HG02798 (cell line): ENCODE measurements at regions not wholly inside any gene's neighbourhood (a gene's known extent, or its start where the extent isn't known, plus 50 kb on each side); places are given as distances from the start of the nearest gene placed in this dataset.

Experiments
- ATAC-seq: cut with Tn5 transposase; IDR thresholded peaks from one replicate; pipeline ENCODE4 v1.9.1; 2021; ENCODE audit warnings: mild to moderate bottlenecking; ENCODE audit not compliant: unreplicated experiment, poor library complexity

DNA sequence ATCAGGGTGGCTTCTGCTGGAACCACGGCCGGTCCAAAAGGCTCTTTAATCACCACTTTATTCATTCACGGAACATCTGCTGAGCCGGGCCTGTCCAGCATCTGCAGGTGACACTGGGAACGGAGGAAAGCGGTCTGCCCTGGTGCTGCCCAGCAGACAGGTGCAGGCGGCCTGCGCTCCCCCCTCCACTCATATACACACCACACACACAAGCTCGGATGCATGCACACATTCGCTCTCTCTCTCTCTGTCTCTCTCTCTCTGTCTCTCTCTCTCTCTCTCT, 736.9 kb downstream of the BRD1 start:
- no peak for ATAC-seq

DNA sequence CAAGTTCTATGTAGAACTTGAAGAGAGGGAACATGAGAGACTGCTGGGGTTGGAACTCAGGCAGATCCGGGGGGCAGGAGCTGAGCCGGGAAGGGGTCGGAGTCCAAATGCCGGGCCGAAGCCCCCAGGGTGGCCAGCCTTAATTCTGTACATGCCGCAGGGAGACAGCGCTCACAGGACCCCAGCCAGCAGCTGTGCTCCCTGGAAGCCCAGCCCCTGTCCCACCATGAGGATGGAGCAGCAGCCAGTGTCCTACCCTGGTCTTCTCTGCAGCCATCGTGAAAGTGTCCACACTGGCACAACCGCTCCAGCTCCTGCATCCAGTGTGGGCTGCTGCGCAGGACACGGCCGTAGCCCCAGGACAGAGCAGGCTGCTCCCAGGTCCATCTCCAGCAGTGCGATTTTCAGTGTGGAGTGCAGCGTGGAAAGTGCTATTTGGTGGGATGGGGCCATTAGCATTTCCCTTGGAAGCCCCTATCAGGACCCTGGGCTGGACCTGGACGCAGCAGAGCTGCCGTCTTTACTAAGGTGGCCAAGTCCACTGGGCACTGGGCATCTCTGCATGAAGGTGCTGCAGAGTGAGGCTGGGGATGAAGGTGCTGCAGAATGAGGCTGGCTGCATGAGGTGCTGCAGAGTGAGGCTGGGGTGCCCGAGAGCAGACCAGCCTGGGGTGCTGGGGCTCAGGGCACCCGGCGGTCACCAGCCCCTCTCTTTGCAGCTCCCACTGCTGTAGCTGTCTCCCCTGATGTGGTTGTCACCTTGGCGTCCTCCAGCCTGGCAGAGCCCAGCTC, 737.4 kb downstream of the BRD1 start:
- no peak for ATAC-seq

DNA sequence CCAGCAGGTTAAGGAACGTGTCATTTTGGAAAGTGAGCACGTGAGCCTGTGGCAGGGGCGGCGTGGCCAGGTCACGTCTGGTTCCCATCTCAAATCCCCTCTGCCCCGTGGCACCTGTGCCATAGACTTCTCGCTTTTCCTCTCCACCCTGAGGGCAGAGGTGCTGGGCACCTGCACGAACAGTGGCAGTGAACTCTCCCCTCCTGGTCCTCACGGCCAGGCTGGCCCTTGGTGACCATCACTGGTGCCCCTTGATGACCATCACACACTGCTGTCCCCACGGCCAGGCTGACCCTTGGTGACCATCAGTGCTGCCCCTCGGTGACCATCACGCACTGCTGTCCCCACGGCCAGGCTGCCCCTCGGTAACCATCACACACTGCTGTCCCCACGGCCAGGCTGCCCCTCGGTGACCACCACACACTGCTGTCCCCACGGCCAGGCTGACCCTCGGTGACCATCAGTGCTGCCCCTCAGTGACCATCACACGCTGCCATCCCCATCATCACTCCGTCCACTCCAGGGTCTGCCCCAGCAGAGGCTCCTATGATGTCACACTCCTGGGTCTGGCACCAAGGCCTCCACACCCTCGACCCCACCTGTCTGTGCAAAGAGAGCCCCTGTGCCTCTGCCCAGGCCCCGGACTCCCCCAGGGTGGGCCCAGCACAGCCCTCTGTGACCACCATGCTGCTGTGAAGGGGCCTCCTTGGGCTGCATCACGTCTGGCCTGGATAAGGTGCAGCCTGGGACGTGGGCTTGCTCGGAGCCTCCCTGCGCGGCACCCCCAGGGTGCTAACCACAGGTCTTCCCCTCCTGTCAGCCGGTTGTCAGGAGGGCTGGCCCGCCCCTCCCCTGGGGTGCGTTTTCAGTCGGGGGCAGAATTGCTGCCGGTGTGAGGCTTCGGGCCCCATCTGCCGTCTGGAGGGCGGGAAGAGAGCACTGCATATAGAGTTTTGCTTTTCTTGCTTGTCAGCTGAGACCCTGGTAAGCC, 738.6 kb downstream of the BRD1 start:
- no peak for ATAC-seq

DNA sequence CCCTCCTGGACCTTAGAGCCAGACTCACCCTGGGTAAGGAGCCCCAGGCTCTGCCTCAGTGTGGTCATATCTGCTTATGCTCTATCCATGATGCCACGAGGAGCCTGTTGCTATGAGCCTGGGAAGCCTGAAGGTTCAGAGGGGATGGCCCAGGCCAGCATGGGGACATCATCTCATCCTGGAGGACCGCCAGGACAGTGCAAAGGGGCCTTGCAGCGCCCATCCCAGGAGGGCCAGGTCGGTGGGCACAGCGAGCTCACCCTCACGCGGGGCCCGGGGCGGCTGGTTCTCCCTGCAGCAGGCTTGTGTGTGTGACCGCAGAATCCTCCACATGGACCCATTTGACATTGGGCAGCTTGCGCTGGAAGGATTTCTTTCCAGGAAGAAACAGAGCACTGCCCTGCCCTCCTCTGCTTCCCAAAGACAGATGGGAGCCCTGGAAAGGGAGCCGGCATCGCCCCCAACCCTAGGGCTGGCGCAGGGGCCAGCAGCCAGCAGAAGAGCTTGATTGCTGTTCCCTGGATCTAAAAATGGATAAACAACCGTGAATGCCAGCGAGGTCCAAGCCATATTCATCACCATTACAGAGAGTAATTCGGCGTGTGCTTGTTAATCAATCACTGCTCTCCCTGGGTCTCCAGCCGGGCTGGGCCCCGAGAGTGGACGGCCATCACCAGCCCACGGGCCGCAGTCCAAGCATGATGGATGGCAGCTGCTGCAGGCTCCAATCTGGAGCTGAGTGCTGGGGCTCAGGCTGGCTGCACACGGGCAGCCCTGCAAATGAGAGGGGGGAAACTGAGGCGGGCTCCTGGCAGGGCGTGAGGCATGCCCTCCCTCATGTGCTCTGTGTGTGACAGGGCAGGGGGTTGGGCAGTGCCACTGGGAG, 739.7 kb downstream of the BRD1 start:
- ATAC-seq, result no peak

DNA sequence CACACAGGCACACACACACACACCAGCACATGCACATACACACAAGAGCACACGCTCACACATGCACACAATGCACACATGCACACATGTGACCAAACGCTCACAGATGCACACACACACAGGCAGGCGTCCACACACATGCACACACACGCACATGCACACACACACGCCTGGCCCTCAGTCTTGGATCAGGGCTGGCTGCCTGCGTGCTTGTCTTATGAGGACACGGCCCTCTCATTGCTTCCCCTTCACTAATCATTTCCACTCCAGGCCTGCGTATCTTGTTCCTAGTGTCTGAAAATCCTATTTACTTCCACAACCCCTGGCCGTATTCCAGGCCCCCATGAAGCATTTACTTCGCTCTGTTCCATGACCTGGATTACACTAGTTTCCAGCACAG, 740.5 kb downstream of the BRD1 start:
- no peak for ATAC-seq

DNA sequence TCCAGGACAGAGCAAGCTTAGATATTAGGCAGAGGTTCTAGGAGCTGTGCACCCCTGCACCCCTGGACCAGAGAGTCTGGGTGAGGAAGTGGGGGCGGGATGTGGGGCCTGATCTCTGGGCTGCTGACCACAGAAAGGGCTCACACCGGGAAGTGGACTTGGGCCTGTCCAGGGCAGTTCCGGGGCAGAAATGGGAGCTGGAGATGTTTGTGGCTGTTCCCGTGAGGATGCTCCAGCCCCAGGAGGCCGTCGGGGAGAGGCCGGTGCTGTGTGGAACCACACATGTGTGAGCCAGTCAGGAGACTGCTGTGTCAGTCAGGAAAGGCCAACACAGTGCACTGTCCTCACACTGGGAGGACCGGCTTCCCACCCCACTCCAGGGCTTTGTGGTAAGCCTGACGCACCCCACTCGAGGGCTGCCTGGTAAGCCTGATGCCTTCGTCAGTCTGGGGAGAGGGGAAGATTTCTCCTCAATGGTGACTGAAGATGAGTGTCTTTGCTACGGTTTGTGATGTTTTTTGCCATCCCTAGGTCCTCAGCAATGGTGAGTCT, 741.0 kb downstream of the BRD1 start:
- no peak for ATAC-seq

DNA sequence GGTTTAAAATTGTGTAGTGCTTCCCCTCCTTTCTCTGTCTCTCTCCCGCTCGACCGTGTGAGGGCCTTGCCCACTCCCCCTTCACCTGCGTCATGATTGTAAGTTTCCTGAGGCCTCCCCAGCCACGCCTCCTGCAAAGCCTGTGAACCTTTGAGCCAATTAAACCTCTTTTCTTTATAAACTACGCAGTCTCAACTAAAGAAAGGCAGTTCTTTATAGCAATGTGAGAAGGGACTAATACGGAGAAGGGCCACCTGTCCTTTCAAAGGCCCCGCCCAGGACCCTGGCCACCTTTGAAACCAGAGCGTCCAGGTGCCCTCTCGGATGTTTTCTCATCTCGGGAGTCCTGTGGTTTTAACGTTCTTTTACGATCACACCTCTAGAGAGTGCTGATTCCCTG, 741.5 kb downstream of the BRD1 start:
- ATAC-seq, result no peak

DNA sequence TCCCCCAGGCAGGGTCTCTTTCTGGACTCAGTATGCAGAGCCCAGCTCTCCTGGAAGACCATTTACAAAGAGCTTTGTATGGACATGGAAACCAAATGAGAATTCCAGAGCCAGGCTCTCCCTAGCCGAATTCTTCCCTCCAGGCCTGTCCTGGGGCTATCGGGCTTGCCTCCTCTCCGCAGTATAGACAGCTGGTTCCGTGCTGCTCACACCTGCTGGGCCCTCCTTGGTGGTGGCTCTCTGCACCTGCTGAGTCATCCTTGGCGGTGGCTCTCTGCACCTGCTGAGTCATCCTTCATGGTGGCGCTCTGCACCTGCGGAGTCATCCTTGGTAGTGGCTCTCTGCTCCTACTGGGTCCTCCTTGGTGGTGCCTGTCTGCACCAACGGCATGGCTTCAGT, 743.5 kb downstream of the BRD1 start:
- ATAC-seq, result no peak

DNA sequence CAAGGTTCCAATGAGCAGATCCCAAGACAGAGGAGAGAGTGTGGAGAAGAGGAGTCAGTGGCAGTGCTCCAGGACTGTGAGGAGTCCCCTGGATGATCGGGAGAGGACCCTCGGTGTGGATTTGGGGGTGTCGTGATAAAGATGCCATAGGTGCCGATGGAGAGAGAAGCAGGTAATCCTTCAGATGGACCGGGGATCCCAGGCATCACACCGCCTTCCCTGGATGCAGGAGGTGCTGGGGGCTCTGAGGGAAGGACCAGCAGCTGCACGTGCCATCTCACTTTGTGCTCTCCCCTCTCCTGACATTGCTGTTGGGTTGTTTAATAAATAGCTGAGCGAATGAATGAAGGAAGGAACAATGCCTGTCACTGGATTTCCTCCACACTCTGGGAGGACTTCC, 744.1 kb downstream of the BRD1 start:
- ATAC-seq, result no peak

DNA sequence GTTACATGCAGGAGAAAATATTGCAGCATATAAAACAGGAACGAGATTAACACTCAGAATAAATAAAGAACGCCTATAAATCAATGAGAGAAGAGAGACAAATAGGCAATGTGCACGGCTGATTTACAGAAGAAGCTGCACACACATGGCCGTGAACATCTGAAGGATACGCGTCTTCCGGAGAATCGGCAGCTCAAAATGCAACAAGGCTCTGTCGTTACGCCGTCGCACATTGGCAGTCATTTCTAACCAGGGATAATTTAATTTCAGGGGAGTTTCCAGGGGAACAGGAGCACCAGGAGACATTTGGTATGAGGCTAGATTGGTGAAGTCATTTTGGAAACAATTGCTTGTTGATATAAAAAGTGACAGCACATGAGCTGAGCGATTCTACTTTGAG, 745.2 kb downstream of the BRD1 start:
- no peak for ATAC-seq

DNA sequence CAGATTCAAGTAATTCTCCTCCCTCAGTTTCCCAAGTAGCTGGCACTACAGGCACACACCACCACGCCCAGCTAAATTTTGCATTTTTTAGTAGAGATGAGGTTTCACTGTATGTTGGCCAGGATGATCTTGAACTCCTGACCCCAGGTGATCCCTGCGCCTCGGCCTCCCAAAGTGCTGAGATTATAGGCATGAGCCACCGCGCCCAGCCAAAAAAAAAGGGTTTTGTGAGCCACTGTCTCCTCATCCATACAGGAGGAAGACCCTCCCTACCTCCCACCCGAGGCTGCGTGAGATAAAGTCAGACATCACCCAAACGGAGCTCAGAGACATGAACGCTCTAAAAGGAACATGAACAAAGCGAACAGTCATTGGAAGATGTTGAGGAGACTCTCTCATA, 745.7 kb downstream of the BRD1 start:
- ATAC-seq, result no peak

DNA sequence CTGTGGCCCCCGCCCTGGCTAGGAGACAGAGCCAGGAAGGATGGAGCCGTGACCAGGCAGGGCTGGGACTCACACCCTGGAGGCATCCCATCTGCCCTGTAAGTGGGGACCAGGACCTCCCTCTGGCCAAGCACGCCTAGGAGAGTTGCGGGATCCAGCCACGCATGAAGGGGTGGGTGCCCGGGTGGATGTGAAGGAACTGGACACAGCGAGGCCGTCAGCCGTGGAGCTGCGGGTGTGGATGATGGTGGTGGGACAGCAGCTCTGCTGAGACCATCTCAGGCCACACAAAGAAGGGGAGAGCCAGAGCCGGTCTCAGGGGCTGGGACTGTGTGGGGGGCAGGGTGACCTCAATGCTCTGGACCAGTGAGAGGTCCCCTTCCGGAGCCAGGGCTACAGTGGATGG, 746.4 kb downstream of the BRD1 start:
- ATAC-seq, result no peak

DNA sequence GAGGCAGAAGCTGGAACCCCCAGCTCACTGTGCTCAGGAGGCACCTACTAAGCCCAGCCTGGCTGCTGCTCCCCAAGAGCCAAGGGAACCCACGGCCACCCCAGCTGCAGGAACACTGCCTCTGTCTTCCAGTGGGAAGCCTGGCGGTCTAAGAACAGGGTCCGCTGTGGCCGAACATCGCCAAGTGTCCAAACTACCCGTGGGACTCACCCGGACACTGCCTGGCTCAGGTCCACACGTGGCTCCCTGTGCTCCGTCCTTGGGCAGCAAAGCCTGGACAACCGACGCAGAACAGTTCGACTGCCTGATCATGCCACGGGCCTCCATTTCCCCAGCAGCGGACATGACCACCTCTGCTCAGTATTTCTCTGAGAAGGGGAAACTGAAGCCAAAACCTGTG, 747.0 kb downstream of the BRD1 start:
- ATAC-seq, result no peak

DNA sequence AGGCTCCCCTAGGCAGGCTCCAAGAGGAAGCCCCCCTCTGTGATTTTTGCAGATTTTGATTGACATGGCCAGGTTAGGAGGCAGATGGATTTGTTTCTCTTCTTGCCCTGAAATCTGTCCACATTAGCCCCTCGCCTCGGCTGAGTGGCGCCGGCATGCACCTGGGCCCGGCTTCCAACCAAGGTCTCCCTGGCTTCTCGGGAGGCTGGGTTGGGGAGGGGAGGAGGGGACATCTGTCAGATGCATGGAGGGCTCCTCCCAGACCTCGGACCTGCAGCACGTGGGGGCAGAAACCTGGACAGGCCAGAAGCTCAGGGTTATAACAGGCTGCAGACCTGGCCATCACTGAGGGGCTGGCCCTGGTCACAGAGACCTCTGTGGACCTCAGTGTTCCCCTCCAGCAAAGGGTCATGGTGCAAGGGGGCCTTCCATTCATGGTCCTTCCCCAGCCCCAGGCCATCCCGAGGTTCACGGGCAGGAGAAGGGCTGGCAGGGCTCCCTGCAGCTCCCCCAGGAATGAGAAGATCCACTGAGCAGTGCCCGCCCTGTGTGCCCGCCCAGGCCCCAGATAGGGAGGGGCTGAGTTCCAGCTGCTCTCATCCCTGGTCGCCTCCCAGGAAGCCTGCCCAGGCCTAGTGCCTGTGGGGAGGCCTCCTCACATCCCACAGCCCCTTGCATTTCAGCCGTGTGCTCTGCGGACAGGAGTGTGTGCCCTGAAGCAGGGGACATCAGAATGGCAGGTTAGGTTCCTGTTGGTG, 747.8 kb downstream of the BRD1 start:
- no peak for ATAC-seq

DNA sequence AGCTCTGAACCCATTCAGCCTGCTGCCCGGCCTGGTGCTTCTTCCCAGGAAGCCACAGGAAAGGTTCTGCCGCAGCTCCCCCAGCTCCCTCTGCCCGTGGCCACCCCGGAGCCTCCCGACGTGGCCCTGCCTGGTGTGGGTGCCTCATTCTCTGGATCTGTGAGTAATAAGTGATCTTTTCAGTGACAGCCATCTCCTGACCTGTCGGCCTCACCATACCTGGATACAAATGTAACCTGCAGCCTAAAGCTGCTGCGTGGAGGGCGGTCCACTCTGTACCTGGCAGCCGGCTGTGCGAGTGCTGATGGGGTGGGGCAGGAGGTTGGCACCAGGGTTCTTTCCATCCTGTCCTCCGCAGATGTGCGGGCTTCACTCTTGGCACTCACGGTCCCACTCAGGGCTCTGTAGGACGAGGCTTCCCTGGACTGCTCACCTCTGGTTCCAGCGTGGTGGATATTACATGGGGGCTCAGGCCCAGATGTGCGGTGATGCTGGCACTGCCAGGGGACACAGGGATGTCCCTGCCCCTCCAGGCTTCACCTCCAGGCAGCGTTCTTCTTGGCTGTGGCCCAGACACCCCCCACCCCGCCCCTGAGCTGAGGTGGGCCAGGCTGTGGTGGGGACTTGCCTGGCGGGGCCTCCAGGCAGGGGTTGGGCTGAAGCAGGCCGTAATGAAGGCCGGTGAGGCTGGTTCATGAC, 748.5 kb downstream of the BRD1 start:
- ATAC-seq, result no peak

DNA sequence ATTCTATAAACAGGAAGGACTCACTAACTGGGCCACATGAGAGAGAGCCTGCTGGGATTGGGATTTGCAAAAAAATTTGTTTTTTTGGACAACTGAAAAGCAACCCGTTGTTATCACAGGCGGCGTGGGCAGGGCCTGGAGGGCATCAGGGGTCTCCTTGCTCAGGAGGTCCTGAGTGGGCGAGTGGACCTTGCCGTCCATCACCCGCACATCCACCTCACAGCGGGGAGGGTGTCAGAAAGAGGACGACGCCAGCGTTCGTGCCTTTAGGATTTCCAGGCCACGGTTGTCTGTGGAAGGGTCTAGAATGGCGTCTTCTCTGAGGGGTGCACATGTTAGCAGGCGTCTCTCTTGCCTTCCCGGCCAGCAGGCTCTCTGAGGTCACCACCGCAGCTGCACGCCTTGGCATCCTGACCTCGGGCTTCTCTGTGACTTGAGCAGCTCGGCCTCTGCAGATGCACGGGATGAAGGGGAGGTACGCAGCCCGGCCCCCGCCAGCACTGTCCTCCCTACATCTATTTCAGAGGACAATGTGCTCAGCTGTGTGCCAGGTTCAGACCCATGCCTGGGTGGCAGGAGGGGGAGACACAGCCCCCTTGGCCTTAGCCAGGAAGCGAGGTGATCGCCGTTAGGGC, 749.5 kb downstream of the BRD1 start:
- no peak for ATAC-seq

DNA sequence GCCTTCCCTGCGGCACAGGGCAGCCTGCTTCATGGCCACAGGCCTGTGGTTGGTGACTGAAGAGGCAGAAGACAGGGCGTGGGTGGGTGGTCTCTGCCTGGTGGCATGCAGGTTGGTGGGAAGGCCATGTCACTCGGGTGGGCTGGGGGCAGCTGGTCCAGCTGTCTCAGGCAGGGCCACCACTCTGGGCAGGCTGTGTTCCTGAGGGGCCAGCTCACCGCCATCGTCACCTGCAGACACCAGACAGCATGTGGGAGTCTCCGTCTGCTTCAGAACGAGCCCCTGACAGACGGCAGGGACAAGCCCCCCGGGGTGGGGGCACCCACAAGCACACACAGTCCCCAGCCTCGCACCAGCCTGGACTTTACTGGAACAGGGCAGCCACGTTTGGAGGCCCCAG, 750.1 kb downstream of the BRD1 start:
- no peak for ATAC-seq

DNA sequence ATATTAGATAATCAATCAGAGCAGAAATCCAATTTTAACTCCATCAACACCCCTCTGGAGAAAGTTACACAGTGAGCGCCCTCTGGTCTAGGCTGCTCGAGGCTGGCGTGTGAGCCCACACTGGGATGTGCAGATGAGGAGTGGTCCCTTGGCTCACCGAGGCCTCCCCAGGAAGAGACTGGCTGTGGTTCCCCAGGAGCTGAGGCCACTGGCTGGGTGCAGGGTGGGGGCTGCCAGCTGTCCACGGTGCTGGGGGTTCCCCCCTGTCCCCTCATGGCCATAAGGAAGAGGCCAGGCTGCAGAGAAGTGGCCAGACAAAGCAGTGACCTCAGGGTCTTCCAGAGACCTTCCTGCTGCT, 750.7 kb downstream of the BRD1 start:
- no peak for ATAC-seq
